ENCODE measurements at regions not wholly inside any gene's neighbourhood (a gene's known extent, or its start where the extent isn't known, plus 50 kb on each side); places are given as distances from the start of the nearest gene placed in this dataset.

- ATAC-seq: no peak
- no peak for DNase-seq
- TF ChIP-seq CTCF (IDR thresholded peaks at IDR 0.05) (no peak), POLR2A (IDR thresholded peaks at IDR 0.05) (no peak)
- WGBS, 2 donors: 44 to 63% methylated on average over 3 of the region's 3 CpGs
- Histone ChIP-seq H3K36me3 (replicated peaks in 1 of 2; ENCODE audit: insufficient read depth in 1 of 2, low read depth in 2 of 2) (no peaks in the 10 kb centered on the region), H3K27me3 (no peaks in the 10 kb centered on the region), H3K4me1 (no peaks in the 10 kb centered on the region), H3K4me3 (no peak overlapping the region), H3K27ac (no peak overlapping the region), H3K9me3 (no peaks in the 10 kb centered on the region)
- intact Hi-C loops (cut with DNase I): no loop called here
Measured at GRCh38 chr13:62960723-62961122, 1545.1 kb upstream of the PCDH20 start.

- Histone ChIP-seq H3K27me3 (no peaks in the 10 kb centered on the region), H3K27ac (no peak overlapping the region), H3K36me3 (replicated peaks in 1 of 2; ENCODE audit: insufficient read depth in 1 of 2, low read depth in 2 of 2) (no peaks in the 10 kb centered on the region), H3K9me3 (no peaks in the 10 kb centered on the region), H3K4me3 (no peak overlapping the region), H3K4me1 (no peaks in the 10 kb centered on the region)
- 39 to 46% methylated on average over 1 of the region's 1 CpG for WGBS, 2 donors
- TF ChIP-seq POLR2A (IDR thresholded peaks at IDR 0.05) (no peak), CTCF (IDR thresholded peaks at IDR 0.05) (no peak)
- intact Hi-C loops (cut with DNase I): no loop called here
- ATAC-seq (no peak), DNase-seq (no peak)
Measured at GRCh38 chr13:62933809-62934208, 1518.2 kb upstream of the PCDH20 start.

GRCh38 chr13:62932256-62932883, 1516.7 kb upstream of the PCDH20 start:
- Histone ChIP-seq H3K27ac (no peak overlapping the region), H3K27me3 (no peaks in the 10 kb centered on the region), H3K36me3 (replicated peaks in 1 of 2; ENCODE audit: insufficient read depth in 1 of 2, low read depth in 2 of 2) (no peaks in the 10 kb centered on the region), H3K4me1 (no peaks in the 10 kb centered on the region), H3K4me3 (no peak overlapping the region), H3K9me3 (no peaks in the 10 kb centered on the region)
- no peak for ATAC-seq
- intact Hi-C loops (cut with DNase I): no loop called here
- TF ChIP-seq CTCF (IDR thresholded peaks at IDR 0.05) (no peak), POLR2A (IDR thresholded peaks at IDR 0.05) (no peak)
- 30 to 42% methylated on average over 2 of the region's 2 CpGs for WGBS, 2 donors
- DNase-seq: no peak

- Histone ChIP-seq H3K27ac (no peak overlapping the region), H3K27me3 (no peaks in the 10 kb centered on the region), H3K4me1 (no peaks in the 10 kb centered on the region), H3K9me3 (no peaks in the 10 kb centered on the region), H3K4me3 (no peak overlapping the region), H3K36me3 (replicated peaks in 1 of 2; ENCODE audit: insufficient read depth in 1 of 2, low read depth in 2 of 2) (no peaks in the 10 kb centered on the region)
- TF ChIP-seq POLR2A (IDR thresholded peaks at IDR 0.05) (no peak), CTCF (IDR thresholded peaks at IDR 0.05) (no peak)
- intact Hi-C loops (cut with DNase I): no loop called here
- ATAC-seq: no peak
- no peak for DNase-seq
- WGBS, 2 donors: 33 to 44% methylated on average over 1 of the region's 1 CpG
Measured at GRCh38 chr13:62931853-62932252, 1516.2 kb upstream of the PCDH20 start.

GRCh38 chr13:62924395-62924794, 1508.7 kb upstream of the PCDH20 start:
- no peak for DNase-seq
- no peak overlapping the region for H3K27ac ChIP-seq
- no peaks in the 10 kb centered on the region for H3K4me1 ChIP-seq
- no peak for ATAC-seq
- no peaks in the 10 kb centered on the region for H3K27me3 ChIP-seq
- H3K9me3 ChIP-seq: no peaks in the 10 kb centered on the region
- no peak overlapping the region for H3K4me3 ChIP-seq
- no peaks in the 10 kb centered on the region for H3K36me3 ChIP-seq (replicated peaks in 1 of 2; ENCODE audit: insufficient read depth in 1 of 2, low read depth in 2 of 2)
- no peak for TF ChIP-seq POLR2A (IDR thresholded peaks at IDR 0.05)
- no peak for TF ChIP-seq CTCF (IDR thresholded peaks at IDR 0.05)
- intact Hi-C loops (cut with DNase I): no loop called here
